CD4-positive, CD25-positive, alpha-beta regulatory T cell (primary cell): ENCODE measurements at regions not wholly inside any gene's neighbourhood (a gene's known extent, or its start where the extent isn't known, plus 50 kb on each side); places are given as distances from the start of the nearest gene placed in this dataset.

ENCODE experiments used
- ATAC-seq, 2 donors: fragments of 150-1000 bp; cut with Tn5 transposase; one replicate each; pipeline ENCODE4 v1.10.0; 2021; ENCODE audit warnings: low read depth in 2 of 2, moderate number of reproducible peaks in 2 of 2, moderate library complexity in 1 of 2
- DNase-seq, 3 donors: peaks; one replicate each; pipeline versions ENCODE4 v3.0.0 to v3.0.0-alpha.2; 2012 to 2022; ENCODE audit warnings: mixed read lengths in 1 of 3
- H3K27ac ChIP-seq: one replicate; pipeline ENCODE4 v1.7.0; 2013; ENCODE audit warnings: mild to moderate bottlenecking, low read length; ENCODE audit not compliant: insufficient read depth, poor library complexity, severe bottlenecking
- H3K27me3 ChIP-seq: one replicate; pipeline ENCODE4 v1.7.0; 2013; ENCODE audit warnings: low read length; ENCODE audit not compliant: control insufficient read depth, insufficient read depth
- H3K36me3 ChIP-seq: one replicate; pipeline ENCODE4 v1.7.0; 2013; ENCODE audit warnings: mild to moderate bottlenecking, low read length, moderate library complexity; ENCODE audit not compliant: control insufficient read depth, insufficient read depth
- H3K4me1 ChIP-seq: 2 replicates; pipeline ENCODE4 v1.7.0; 2013; ENCODE audit warnings: mild to moderate bottlenecking, low read length; ENCODE audit not compliant: insufficient read depth, control insufficient read depth, poor library complexity, severe bottlenecking
- H3K4me3 ChIP-seq: one replicate; pipeline ENCODE4 v1.7.0; 2013; ENCODE audit warnings: low read depth, mild to moderate bottlenecking, low read length, moderate library complexity
- H3K9me3 ChIP-seq, 2 experiments: 1 replicate in 1 of 2; 2 replicates in 1 of 2; pipeline ENCODE4 v1.7.0; 2013; ENCODE audit warnings: low read length in 2 of 2, mild to moderate bottlenecking in 1 of 2, moderate library complexity in 1 of 2; ENCODE audit not compliant: control insufficient read depth in 2 of 2
- H3K27ac Mint-ChIP-seq, 3 donors: one replicate each; pipeline ENCODE4 v1.8.0; 2020 to 2022; ENCODE audit warnings: mild to moderate bottlenecking in 3 of 3, mixed read lengths in 3 of 3, moderate library complexity in 2 of 3
- H3K27me3 Mint-ChIP-seq: one replicate; pipeline ENCODE4 v1.8.0; 2022; ENCODE audit warnings: mild to moderate bottlenecking, mixed read lengths
- H3K36me3 Mint-ChIP-seq: one replicate; pipeline ENCODE4 v1.8.0; 2020; ENCODE audit warnings: mixed read lengths
- H3K4me1 Mint-ChIP-seq, 4 donors: one replicate each; pipeline ENCODE4 v1.8.0; 2020 to 2022; ENCODE audit warnings: mixed read lengths in 4 of 4, mild to moderate bottlenecking in 1 of 4
- H3K4me3 Mint-ChIP-seq, 4 donors: one replicate each; pipeline ENCODE4 v1.8.0; 2020 to 2022; ENCODE audit warnings: mild to moderate bottlenecking in 4 of 4, mixed read lengths in 4 of 4, moderate library complexity in 3 of 4
- H3K9me3 Mint-ChIP-seq, 7 donors: one replicate each; pipeline ENCODE4 v1.8.0; 2020 to 2022; ENCODE audit warnings: mixed read lengths in 7 of 7, mild to moderate bottlenecking in 3 of 7, moderate library complexity in 2 of 7

- Mint-ChIP-seq H3K4me1 (no peaks in the 10 kb centered on the region), H3K27ac (no peak overlapping the region), H3K4me3 (no peak overlapping the region), H3K9me3 (peaks cover 0 to 17% (median 6%) of the 10 kb centered on the region in 7 donors), H3K36me3 (no peaks in the 10 kb centered on the region), H3K27me3 (no peaks in the 10 kb centered on the region)
- no peaks in the 10 kb centered on the region for H3K36me3 ChIP-seq
- no peaks in the 10 kb centered on the region for H3K9me3 ChIP-seq
- H3K4me1 ChIP-seq: no peaks in the 10 kb centered on the region
- H3K27me3 ChIP-seq: no peaks in the 10 kb centered on the region
- no peak for DNase-seq
- ATAC-seq: no peak
- H3K27ac ChIP-seq: no peak overlapping the region
- no peak overlapping the region for H3K4me3 ChIP-seq
Measured at GRCh38 chr11:92685049-92685448, 284.4 kb upstream of the MTNR1B start.

- Mint-ChIP-seq H3K27ac (no peak overlapping the region), H3K27me3 (no peaks in the 10 kb centered on the region), H3K9me3 (peaks cover 0 to 13% (median 2%) of the 10 kb centered on the region in 7 donors), H3K36me3 (no peaks in the 10 kb centered on the region), H3K4me3 (no peak overlapping the region), H3K4me1 (no peaks in the 10 kb centered on the region)
- Histone ChIP-seq H3K4me1 (no peaks in the 10 kb centered on the region), H3K9me3 (no peaks in the 10 kb centered on the region), H3K27me3 (no peaks in the 10 kb centered on the region), H3K4me3 (no peak overlapping the region), H3K27ac (no peak overlapping the region), H3K36me3 (no peaks in the 10 kb centered on the region)
- ATAC-seq (no peak), DNase-seq (no peak)
Measured at GRCh38 chr11:92687724-92688123, 281.7 kb upstream of the MTNR1B start.

DNA sequence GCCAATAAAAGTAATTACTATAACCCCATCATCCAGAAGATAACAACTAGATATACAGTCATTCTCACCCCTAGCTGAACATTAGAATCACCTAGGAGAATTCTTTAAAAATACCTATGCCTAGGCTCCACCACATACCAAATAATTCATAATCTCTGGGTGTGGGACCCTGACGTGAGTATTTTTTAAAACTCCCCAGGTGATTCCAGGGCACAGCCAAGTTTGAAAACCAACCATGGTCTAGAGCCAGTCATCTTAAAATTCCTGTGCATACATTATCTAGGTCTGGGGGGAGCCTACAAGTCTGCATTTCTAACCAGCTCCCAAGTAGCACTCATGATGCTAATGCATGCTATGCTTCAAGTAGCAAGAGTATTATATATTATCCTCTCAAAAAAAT is 281.0 kb upstream of the MTNR1B start:
- Histone ChIP-seq H3K27ac (no peak overlapping the region), H3K4me3 (no peak overlapping the region), H3K36me3 (no peaks in the 10 kb centered on the region), H3K27me3 (no peaks in the 10 kb centered on the region), H3K4me1 (no peaks in the 10 kb centered on the region), H3K9me3 (no peaks in the 10 kb centered on the region)
- H3K27ac Mint-ChIP-seq: no peak overlapping the region
- peaks cover 0 to 17% (median 2%) of the 10 kb centered on the region in 7 donors for H3K9me3 Mint-ChIP-seq
- no peaks in the 10 kb centered on the region for H3K36me3 Mint-ChIP-seq
- ATAC-seq: no peak
- no peak for DNase-seq
- no peaks in the 10 kb centered on the region for H3K27me3 Mint-ChIP-seq
- no peak overlapping the region for H3K4me3 Mint-ChIP-seq
- H3K4me1 Mint-ChIP-seq: no peaks in the 10 kb centered on the region

GRCh38 chr11:92692826-92693546 is 276.5 kb upstream of the MTNR1B start:
- peaks cover 0 to 9% (median 0%) of the 10 kb centered on the region in 7 donors for H3K9me3 Mint-ChIP-seq
- H3K27ac ChIP-seq: no peak overlapping the region
- H3K4me3 ChIP-seq: no peak overlapping the region
- no peaks in the 10 kb centered on the region for H3K36me3 ChIP-seq
- no peak overlapping the region for H3K4me3 Mint-ChIP-seq
- H3K27me3 ChIP-seq: no peaks in the 10 kb centered on the region
- ATAC-seq (no peak), DNase-seq (no peak)
- no peaks in the 10 kb centered on the region for H3K9me3 ChIP-seq
- H3K27me3 Mint-ChIP-seq: no peaks in the 10 kb centered on the region
- H3K36me3 Mint-ChIP-seq: no peaks in the 10 kb centered on the region
- H3K4me1 ChIP-seq: no peaks in the 10 kb centered on the region
- no peaks in the 10 kb centered on the region for H3K4me1 Mint-ChIP-seq
- no peak overlapping the region for H3K27ac Mint-ChIP-seq

- Mint-ChIP-seq H3K9me3 (peaks cover 0 to 7% (median 0%) of the 10 kb centered on the region in 7 donors), H3K27ac (no peak overlapping the region), H3K4me3 (no peak overlapping the region), H3K27me3 (no peaks in the 10 kb centered on the region), H3K36me3 (no peaks in the 10 kb centered on the region), H3K4me1 (no peaks in the 10 kb centered on the region)
- H3K27me3 ChIP-seq: no peaks in the 10 kb centered on the region
- no peak overlapping the region for H3K27ac ChIP-seq
- DNase-seq: no peak
- H3K4me3 ChIP-seq: no peak overlapping the region
- no peak for ATAC-seq
- H3K4me1 ChIP-seq: no peaks in the 10 kb centered on the region
- no peaks in the 10 kb centered on the region for H3K9me3 ChIP-seq
- no peaks in the 10 kb centered on the region for H3K36me3 ChIP-seq
Measured at GRCh38 chr11:92696076-92696475, 273.4 kb upstream of the MTNR1B start.

DNA sequence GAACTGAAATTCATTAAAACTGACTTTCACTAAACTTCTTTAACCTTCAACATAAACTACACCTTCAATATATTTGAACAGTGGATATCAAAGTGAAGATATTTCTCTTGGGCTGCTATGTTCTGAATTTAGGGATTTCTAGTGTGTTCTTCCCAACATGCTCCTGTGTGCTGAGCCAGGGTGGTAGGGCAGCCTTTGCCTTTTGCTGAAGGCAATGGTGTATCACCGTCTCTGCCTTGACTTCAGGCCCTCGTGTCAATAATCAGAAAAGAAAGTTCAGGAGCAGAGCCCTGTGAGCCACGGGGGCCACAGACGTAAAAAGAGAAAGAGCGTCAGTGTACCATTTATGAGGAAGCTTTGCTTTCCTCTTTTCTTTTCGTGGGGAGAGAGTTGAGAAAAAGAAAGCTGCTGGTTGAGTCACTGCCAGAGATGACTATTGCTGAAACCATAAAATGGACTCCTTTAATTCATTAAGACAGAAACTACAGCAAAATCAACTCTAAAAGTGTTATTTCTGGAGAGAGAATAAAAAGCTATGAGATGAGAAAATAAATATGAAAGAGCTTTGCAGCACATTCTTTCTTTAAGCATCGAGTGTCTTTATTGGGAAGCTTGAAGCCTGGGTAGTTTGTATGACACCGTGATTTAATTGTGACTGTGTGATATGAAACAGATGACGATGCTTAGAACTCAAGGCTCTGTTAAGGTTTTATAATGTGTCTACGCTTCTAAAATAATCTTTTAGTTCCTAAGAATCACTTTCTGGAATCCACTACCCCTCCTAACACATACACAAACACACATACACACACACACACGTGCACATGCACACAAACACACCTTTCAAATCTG is 271.8 kb upstream of the MTNR1B start:
- Histone ChIP-seq H3K27me3 (no peaks in the 10 kb centered on the region), H3K36me3 (no peaks in the 10 kb centered on the region), H3K27ac (no peak overlapping the region), H3K4me1 (no peaks in the 10 kb centered on the region), H3K4me3 (no peak overlapping the region), H3K9me3 (no peaks in the 10 kb centered on the region)
- H3K27me3 Mint-ChIP-seq: no peaks in the 10 kb centered on the region
- DNase-seq (no peak), ATAC-seq (no peak)
- H3K36me3 Mint-ChIP-seq: no peaks in the 10 kb centered on the region
- H3K4me3 Mint-ChIP-seq: no peak overlapping the region
- H3K27ac Mint-ChIP-seq: no peak overlapping the region
- H3K4me1 Mint-ChIP-seq: no peaks in the 10 kb centered on the region
- H3K9me3 Mint-ChIP-seq: peaks cover 0 to 7% (median 2%) of the 10 kb centered on the region in 7 donors

DNA sequence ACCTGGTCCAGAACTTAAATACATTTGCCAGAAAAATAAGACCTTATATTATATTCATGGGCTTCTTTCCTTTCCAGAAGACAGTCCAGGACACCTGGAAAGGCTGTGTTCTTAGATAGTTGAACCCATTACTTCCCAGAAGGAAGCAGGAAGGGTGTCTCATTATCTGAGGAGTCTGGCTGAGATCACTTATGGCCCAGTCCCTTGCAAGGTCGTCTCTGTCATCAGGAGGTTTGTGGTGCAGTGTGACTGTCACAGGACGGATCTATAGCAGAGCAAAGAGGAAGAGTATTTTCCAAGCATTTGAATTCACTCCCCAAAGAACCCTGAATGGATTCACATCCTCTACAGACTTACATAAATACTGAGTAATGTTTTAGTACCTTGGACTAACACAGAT is 270.7 kb upstream of the MTNR1B start:
- H3K36me3 Mint-ChIP-seq: no peaks in the 10 kb centered on the region
- no peak overlapping the region for H3K4me3 Mint-ChIP-seq
- Histone ChIP-seq H3K9me3 (no peaks in the 10 kb centered on the region), H3K27me3 (no peaks in the 10 kb centered on the region), H3K36me3 (no peaks in the 10 kb centered on the region), H3K4me3 (no peak overlapping the region), H3K4me1 (no peaks in the 10 kb centered on the region), H3K27ac (no peak overlapping the region)
- H3K9me3 Mint-ChIP-seq: peaks cover 0 to 7% (median 0%) of the 10 kb centered on the region in 7 donors
- DNase-seq (no peak), ATAC-seq (no peak)
- H3K27ac Mint-ChIP-seq: no peak overlapping the region
- no peaks in the 10 kb centered on the region for H3K4me1 Mint-ChIP-seq
- H3K27me3 Mint-ChIP-seq: no peaks in the 10 kb centered on the region
